ENCODE measurements at regions not wholly inside any gene's neighbourhood (a gene's known extent, or its start where the extent isn't known, plus 50 kb on each side); places are given as distances from the start of the nearest gene placed in this dataset.

DNA sequence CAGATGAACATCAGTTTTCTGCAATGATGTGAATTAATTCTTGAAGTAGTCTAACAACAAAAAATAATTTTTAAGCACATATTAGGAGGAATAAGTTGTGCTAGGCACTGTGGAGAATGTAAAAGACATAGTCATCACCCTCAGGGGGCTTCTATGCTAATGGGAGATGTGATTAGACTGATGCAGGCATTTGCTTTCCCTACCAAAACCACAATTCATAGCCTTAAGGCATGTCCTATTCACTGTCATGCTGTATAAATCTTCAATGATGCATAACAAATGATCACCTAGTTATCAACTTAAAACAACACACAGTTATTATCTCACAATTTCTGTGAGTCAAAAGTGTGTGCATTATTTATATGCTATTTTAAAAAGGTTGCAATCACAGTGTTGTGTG, 422.6 kb downstream of the MAN2A1 start:
- DNase-seq (ENCODE audit: low read depth in 2 of 2) = no peak

DNA sequence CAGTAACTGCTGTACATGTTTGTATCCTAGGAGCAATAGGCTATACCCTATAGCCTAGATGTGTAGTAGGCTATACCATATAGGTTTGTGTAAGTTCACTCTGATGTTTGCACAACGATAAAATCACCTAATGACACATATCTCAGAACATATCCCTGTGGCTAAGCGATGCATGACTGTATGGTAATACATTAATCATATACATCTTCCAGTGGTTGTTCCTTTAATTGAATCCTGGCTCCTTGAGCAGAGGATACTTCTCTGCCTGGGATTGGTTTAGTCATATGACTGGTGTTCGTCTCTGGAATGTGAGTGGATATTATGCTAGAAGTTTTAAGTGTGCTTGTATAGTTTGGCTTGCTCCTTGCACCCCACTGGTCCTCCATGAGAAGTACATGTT, 425.8 kb downstream of the MAN2A1 start:
- DNase-seq (ENCODE audit: low read depth in 2 of 2) = no peak

DNA sequence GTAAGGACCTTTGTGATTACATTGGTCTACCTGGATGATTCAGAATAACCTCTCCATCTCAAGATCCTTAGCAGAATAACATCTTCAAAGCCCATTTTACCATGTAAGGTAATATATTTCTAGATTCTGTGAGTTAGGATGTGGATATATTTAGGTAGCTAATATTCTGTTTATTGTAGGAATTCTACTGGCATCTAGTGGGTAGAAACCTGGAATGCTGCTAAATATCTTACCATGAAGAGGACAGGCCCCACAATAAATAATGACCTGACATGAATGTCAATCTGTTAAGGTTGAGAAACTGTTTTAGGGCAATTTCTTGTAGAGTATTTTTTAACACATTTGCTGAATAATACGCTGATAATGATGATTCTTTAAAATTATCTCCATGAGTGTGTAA, 426.8 kb downstream of the MAN2A1 start:
- DNase-seq (ENCODE audit: low read depth in 2 of 2) = no peak

DNA sequence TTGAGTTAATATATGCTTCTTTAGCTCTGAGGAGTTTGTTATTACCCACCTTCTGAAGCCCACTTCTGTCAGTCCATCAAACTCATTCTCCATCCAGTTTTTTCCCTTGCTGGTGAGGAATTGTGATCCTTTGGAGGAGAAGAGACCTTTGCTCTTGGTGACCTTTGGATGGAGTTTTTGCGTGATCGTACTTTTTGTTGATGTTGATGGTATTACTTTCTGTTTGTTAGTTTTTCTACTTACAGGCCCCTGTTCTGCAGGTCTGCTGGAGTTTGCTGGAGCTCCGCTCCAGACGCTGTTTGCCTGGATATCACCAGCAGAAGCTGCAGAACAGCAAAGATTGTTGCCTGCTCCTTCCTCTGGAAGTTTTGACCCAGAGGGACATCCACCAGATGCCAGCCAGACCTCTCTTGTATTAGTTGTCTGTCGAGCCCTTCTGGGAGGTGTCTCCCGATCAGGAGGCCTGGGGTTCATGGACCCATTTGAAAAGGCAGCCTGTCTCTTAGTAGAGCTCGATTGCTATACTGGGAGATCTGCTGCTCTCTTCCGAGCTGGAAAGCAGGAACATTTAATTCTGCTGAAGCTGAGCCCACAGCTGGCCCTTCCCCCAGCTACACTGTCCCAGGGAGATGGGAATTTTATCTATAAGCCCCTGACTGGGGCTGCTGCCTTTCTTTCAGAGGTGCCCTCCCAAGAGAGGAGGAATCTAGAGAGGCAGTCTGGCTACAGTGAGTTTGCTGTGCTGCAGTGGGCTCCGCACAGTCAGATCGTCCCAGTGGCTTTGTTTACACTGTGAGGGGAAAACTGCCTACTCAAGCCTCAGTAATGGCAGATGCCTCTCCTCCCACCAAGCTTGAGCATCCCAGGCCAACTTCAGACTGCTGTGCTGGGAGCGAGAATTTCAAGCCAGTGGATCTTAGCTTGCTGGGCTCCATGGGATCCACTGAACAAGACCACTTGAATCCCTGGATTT, 445.5 kb downstream of the MAN2A1 start:
- no peak for DNase-seq (ENCODE audit: low read depth in 2 of 2)

DNA sequence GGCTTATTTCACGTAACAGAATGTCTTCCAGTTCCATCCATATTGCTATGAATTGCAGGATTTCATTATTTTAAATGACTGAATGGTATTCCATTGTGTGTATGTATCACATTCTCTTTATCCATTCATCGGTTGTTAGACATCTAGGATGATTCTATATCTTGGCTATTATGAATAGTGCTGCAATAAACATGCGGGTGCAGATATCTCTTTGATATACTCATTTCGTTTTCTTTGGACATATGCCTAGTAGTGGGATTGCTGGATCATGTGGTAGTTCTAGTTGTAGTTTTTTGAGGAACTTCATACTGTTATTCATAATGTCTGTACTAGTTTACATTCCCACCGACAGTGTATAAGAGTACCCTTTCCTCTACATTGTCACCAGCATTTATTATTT, 460.5 kb downstream of the MAN2A1 start:
- no peak for DNase-seq (ENCODE audit: low read depth in 2 of 2)

DNA sequence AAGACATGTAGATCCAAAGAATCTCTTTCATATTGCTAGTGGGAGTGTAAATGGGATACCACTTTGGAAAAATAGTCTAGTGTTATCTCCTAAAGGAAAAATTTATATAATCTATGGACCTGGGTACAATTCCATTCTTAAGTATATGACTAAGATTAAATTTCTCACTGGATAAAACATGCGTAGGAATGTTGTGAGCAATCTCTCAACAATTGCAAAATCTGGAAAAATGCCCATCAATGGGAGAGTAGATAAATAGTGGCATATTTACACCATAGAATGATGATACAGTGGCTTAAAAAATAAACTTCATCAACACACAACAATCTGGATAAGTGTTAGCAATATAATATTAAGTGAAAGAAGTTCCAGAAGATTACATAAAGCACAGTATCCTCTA, 469.5 kb downstream of the MAN2A1 start:
- no peak for DNase-seq (ENCODE audit: low read depth in 2 of 2)

DNA sequence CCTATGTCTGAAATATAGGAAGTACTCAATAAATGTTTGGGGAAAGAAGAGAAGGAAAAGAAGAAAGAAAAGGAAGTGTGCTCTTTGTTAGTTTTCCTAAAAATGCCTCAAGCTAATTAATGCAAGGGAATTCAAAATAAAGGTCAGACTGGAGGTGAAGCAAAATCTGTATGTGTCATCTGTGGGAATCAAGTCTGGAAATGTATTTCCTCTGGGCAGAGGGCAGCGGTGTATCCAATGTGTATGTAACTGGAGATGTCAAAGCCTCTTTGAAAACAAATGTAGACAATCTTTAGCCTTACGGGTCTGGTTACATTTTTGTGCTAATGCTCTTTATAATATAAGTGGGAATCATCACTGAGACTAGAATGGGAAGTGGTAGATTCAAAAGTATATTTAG, 471.4 kb downstream of the MAN2A1 start:
- DNase-seq (ENCODE audit: low read depth in 2 of 2) = no peak

DNA sequence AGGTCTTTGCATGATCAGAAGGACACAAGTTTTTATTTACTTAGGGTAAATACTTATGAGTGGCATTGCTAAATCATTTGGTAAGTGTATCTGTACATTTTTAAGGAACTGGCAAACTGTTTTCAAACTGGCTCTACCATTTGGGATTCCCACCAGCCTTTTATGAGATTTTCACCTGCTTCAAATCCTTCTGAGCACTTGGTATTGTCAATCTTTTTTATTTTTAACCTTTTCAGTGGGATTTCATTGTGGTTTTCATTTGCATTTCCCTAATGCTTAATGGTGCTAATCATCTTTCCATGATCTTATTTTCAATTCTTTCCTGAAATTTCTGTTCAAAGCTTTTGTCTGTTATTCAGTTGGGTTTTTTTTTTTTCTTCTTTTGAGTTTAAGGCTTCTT, 475.6 kb downstream of the MAN2A1 start:
- no peak for DNase-seq (ENCODE audit: low read depth in 2 of 2)

DNA sequence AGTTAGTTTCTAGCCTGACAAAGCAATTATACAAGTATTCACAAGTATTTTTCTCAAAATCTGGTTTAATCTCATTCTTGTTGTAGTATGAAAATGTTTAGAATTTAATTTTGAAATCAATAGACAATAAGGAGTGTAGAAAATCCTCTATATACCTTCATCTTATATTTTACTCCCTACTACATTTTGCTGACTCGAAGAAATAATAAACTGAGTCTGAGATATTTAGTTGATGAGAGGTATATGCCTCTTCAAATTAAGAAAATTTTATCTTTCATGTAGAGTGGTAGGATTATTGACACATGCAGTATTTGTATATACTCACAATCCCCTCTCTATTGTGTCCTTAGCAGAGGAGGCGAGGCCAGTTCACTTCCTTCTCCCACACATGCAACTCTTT, 477.7 kb downstream of the MAN2A1 start:
- DNase-seq (ENCODE audit: low read depth in 2 of 2) = no peak

DNA sequence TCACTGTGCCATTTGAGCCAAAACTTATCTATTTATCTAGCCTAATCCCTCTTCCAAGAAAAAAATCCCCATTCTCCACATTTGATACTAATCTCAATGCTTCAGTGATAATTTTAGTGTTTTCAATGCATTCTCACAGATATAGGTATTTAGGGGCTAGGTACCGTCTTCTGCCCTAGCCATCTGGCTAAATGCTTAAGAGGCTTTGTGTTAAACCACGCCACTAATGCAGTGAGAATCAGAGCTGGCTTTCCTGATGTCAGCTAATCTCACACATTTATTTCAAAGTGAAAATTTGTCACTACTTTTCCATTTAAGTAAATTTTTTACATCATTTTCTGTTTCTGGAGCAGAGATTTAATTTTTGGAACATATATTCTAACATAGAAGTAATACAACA, 479.7 kb downstream of the MAN2A1 start:
- DNase-seq (ENCODE audit: low read depth in 2 of 2) = no peak

DNA sequence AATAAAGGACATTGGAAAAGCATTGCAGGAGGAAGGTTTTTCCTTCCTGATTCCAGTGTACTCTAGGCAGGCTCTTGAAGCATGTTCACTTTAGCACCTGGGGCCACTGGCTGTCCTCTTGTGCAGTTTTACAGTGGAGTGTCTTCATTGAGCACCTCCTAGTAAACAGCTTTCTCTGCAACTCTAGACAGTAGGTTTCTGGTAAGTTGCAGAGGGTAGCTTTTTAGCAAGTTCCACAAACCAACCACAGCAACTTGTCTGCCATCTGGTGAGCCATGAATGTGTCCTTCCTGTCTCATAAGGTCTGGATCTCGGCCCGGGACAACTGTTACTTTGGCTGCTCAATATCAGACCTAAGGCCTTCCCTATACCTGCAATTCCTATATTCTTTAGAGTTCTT, 488.0 kb downstream of the MAN2A1 start:
- DNase-seq (ENCODE audit: low read depth in 2 of 2) = no peak

DNA sequence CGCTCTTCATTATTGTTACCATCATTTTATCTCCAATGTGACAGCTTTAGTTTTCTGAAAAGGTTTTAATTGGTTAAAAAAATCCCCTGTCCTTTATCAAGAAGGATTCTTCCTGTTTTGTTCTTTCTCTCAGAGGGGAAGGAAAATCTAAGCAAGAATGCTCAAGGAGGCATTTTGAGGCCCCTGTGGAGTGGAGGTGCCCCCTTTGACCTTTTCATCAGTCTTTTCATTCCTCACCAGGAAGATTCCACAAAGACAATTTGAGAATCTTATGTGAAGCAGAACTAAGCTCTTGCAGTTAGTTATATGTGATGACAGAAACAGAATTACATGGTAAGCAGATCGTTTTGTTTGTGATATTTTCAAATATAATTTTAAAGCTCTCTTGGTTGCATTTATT, 489.6 kb downstream of the MAN2A1 start:
- no peak for DNase-seq (ENCODE audit: low read depth in 2 of 2)

DNA sequence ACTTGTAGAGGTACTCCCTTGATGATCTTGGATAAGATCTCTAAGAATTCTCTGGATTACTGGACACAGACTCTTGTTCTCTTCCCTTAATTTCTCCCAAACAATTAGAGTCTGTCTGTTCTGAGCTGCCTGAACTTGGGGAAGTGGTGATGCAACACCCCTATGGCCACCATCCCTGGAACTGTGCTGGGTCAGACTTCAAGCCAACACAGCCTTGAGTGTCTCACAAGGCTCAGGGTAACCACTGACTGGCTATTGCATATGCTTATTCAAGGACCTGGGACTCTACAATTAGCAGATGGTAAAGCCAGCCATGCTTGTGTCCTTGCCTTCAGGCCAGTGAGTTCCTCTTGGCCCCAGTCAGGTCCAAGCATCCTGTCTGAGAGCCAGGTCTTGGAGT, 504.5 kb downstream of the MAN2A1 start:
- no peak for DNase-seq (ENCODE audit: low read depth in 2 of 2)

DNA sequence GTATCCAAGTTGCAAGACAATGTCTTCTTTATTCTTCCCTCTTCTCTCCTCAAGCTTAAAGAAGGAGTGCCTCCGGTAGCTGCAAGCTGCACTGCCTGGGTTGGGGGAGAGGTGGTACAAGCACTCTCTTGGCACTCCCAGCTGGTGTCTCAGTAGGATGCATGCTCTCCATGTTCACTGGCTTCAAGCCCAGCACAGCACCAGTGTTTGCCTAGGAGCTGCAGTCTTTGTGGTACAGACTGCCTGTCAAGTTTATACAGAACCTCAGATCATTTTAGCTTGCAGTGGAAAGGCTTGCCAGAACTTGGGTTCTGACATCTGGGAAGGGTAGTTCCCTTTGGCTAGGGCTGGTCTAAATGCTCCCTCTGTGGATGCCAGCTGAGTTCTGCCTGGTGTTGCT, 505.6 kb downstream of the MAN2A1 start:
- no peak for DNase-seq (ENCODE audit: low read depth in 2 of 2)

DNA sequence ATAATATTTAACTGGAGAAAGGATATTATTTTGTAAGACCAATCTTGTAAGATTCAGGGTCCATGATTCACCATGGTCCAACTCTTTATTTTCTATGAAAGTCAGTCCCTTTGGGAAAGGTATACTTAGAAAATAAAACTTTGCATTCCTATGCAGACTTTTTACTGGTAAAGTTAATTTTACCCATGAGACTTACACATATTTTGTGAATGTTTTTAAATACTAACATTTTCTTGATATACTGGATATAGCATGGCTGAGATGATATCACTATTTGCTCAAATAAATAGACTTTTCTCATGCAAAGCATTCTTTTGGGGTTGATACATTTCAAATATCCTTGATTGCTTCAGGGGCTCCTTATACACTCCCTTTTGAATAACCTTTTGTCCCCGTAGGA, 512.1 kb downstream of the MAN2A1 start:
- no peak for DNase-seq (ENCODE audit: low read depth in 2 of 2)

DNA sequence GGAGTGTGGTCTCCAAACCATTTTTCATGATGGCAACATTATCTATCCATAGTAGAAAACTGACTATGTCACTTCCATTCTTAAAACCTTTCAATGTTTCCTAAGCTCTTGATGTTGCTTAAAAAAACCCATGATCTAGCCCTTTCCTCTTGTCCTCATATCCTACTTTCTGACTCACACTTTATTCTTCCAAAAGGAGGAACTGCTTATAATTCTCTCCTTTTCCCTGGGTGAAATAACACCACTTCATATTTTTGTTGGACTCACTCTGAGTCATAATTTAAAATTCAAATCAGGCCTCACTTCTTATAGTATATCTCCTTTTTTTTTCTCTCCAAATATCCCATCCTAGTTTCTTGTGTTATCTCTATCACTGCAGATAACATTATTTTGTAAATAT, 513.9 kb downstream of the MAN2A1 start:
- DNase-seq (ENCODE audit: low read depth in 2 of 2) = no peak

DNA sequence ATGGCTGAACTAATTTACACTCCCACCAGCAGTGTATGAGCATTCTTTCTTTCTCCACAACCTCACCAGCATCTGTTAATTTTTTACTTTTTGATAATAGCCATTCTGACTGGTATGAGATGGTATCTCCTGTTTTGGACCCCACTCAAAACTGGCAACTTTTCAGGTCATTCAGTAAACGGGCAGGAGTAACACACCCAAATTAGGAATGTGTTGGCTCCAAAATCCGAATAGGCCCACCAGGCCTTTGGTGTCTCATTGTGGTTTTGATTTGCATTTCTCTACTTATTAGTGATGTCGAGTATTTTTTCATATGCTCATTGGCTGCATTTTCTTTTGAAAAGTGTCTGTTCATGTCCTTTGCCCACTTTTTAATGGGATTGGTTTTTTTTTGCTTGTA, 517.1 kb downstream of the TMEM232 start:
- DNase-seq (ENCODE audit: low read depth in 2 of 2) = no peak

DNA sequence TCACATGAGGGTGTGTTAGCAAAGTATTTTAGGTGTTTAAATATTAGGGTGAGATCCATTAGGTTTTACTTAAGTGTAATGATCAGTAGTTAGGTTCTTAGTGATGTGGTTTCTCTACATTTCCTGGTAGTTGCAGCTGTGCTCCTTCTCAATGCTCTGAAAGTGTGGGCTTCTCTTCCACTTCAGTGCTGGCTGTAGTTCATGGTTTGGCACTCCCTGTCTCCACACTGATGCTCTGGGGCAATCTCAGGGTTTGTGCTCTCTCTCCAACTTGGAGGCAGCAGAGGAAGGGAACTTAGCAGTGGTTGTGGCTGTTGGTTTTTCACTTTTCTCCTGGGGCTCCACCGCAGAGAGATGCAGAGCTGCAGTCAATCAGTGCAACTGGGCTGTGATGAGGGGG, 507.5 kb downstream of the TMEM232 start:
- no peak for DNase-seq (ENCODE audit: low read depth in 2 of 2)

DNA sequence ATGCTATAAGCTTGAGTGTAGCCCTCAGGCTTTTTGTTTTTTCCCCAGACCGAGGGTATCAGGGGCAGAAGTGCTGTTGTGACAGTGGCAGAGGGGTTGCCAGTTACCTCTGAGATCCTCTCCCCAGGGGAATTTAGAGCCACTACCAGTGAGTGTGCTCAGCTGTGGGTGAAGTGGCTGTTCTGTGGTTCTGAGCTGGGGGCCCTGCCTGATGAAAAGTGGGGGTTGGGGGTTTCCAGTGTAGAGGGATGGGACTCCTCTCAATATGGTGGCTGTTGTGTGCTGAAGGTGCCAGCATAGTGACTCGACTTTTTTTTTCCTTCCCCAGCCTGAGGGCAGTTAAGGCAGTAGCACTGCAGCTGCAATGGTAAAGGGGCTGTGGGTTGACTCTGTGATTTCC, 506.7 kb downstream of the TMEM232 start:
- no peak for DNase-seq (ENCODE audit: low read depth in 2 of 2)

DNA sequence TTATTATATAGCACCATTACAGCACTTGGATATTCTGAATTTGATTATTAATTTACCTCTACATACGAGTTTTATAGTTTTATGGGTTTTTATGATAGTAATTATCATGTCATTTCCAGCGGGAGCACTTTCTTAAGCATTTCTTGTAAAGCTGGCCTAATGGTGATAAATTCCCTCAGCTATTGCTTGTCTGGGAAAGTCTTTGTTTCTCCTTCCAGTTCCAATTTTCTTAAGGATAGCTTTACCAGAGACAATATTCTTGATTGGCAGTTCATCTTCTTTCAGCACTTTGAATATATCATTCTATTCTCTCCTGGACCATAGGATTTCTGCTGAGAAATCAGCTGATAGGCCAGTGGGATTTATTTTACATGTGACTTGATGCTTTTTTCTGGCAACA, 505.4 kb downstream of the TMEM232 start:
- DNase-seq (ENCODE audit: low read depth in 2 of 2) = no peak

DNA sequence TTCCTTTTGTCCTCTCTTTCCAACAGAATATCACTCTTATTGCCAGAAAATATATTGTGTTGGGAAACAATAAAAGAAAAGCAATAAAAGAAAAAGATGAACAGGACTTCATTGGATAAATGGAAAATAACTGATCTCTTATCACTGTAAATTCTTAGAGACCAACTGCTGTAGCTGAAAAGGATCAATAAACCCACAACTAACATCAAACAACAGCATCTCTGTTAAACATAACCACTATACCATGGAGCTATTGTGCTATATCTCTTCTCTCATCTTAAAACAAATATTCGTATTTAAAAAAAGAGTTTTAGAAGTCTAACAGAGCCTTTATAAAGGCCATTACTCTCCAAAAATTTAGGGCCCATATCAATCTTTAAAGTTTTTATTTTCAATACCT, 502.4 kb downstream of the TMEM232 start:
- no peak for DNase-seq (ENCODE audit: low read depth in 2 of 2)

DNA sequence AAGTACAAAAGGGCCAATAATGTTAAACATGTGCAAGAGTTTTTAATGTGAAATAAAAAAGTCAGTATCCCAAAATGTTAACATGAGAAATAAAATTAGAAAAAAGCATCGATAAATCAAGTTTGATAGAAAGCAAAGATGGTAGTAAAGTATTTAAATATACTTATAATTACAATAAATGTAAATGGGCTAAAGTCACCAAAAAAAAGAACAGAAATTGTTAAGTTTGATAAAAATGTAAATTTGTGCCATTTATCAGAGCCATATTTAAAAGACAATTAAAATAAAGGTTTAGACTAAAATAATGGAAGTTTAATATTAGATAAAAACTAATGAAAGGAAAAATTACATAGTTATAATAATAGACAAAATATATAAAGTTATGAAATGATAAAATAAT, 500.5 kb downstream of the TMEM232 start:
- DNase-seq (ENCODE audit: low read depth in 2 of 2) = no peak

DNA sequence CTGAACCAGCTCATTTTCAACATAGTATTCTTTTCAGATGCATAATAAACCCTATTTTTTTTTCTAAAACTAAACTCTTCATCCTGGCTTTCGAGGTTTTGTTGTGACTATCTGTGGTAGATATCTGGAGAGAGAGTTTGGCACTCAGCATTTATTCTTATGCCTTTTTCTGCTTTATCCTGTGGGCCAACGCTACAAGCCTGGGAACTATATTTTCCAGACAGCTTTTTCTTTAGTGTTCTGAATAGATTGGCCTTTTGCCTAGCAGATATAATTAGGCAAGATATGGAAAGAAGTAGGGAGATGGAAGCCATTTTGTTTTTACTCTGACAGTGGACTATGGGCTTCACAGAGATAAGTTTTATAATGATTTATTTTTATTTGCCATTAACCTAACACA, 486.7 kb downstream of the TMEM232 start:
- no peak for DNase-seq (ENCODE audit: low read depth in 2 of 2)

DNA sequence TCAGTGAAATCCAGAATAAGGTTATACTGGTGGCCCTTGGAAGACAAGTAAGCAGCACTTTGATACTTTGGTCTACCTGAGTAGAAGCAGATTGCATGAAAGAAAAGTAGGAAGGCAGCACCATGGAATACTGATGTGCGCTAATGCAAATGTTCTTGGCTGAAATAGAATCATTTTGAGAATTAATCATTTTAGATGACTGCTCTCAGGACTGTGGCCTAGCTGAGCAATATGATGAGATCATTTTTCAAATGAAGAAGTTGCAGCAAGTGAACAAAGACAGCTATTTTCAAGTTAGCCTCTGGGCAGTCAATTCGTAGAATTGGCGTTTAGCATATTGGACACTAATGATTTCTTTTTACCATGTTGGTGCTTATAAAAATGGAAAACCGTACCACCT, 483.5 kb downstream of the TMEM232 start:
- no peak for DNase-seq (ENCODE audit: low read depth in 2 of 2)
